ENCODE measurements at regions not wholly inside any gene's neighbourhood (a gene's known extent, or its start where the extent isn't known, plus 50 kb on each side); places are given as distances from the start of the nearest gene placed in this dataset.
A peak's percentile ranks its signal among the peaks of the same experiment; 100 is the strongest.

DNA sequence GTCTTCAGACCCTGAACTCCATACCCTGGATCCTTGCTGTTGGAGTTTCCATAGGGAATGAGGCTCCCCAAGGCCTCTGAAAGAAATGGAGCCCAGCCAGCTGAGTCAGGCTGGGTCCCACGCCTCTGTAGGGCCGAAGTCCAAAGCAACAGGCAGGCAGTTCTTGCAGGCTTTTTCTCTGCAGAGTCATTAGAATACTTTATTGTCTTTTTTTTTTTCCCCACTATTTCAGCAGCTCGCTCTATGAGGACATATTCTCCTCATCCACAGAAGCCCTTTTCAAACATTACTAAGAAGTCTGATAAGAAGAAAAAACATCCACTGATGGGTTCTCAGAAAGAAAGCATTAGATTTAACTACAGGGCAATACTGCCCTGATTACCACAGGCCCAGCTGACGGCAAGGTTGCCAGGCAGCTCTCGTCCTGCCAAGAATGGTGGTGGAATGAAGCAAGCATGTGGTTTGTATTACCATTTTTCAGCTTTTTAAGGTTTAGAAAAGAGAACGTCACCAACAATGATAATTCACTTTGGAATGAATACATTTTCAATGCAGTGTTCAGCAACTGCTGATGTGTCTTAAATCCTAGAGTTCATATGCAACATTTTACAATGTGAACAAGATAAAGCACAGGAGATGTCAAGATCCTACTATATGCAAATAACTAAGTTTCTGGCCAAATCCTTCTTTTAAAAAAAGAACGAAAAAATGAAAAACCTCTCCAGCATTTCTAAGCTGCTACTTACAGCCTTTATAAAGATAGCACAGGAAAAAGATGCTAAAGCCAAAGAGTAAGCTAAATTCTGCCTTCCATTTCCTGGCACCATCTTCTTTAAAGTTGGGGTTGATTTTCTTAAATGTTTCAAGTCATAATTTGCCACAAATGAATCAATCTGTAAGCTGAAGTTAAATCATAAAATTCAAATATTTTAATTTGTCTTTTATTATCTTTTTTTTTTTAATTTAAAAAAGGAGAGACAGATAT is 223.6 kb upstream of the CITED2 start:
- H3K27me3 ChIP-seq (ENCODE audit: insufficient read depth, low read depth) = no peaks in the 10 kb centered on the region
- H3K4me2 ChIP-seq = no peak overlapping the region
- no peaks in the 10 kb centered on the region for H3K79me2 ChIP-seq (ENCODE audit: low read depth)
- H4K20me1 ChIP-seq (ENCODE audit: insufficient read depth) = no peaks in the 10 kb centered on the region
- no peak overlapping the region for H3K27ac ChIP-seq
- no peak for TF ChIP-seq EZH2 (IDR thresholded peaks at IDR 0.05; ENCODE audit: low read depth)
- TF ChIP-seq, protein P1, sequence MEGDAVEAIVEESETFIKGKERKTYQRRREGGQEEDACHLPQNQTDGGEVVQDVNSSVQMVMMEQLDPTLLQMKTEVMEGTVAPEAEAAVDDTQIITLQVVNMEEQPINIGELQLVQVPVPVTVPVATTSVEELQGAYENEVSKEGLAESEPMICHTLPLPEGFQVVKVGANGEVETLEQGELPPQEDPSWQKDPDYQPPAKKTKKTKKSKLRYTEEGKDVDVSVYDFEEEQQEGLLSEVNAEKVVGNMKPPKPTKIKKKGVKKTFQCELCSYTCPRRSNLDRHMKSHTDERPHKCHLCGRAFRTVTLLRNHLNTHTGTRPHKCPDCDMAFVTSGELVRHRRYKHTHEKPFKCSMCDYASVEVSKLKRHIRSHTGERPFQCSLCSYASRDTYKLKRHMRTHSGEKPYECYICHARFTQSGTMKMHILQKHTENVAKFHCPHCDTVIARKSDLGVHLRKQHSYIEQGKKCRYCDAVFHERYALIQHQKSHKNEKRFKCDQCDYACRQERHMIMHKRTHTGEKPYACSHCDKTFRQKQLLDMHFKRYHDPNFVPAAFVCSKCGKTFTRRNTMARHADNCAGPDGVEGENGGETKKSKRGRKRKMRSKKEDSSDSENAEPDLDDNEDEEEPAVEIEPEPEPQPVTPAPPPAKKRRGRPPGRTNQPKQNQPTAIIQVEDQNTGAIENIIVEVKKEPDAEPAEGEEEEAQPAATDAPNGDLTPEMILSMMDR (conservative IDR thresholded peaks at IDR 0.05) = no peak
- CTCF ChIA-PET = no interaction called here
- H3K9me2 ChIP-seq (ENCODE audit: insufficient read depth) = no peaks in the 10 kb centered on the region
- H3K36me3 ChIP-seq (ENCODE audit: low read depth) = no peaks in the 10 kb centered on the region
- no peak overlapping the region for H3K4me3 ChIP-seq
- no peaks in the 10 kb centered on the region for H3K9me3 ChIP-seq (ENCODE audit: insufficient read depth, low read depth)
- DNase-seq = peak in 1 of 2 experiments; percentile 15
- intact Hi-C loops (cut with micrococcal nuclease; ENCODE audit: unreplicated experiment) = no loop called here
- no peaks in the 10 kb centered on the region for H3F3A ChIP-seq (ENCODE audit: insufficient read depth, low read depth)
- H3K4me1 ChIP-seq (replicated peaks; ENCODE audit: insufficient read depth) = no peaks in the 10 kb centered on the region
- BruUV-seq (replicated peaks) = no TSS peak
- POLR2A ChIA-PET (ENCODE audit: unreplicated experiment) = no interaction called here
- H2AFZ ChIP-seq = no peak overlapping the region

DNA sequence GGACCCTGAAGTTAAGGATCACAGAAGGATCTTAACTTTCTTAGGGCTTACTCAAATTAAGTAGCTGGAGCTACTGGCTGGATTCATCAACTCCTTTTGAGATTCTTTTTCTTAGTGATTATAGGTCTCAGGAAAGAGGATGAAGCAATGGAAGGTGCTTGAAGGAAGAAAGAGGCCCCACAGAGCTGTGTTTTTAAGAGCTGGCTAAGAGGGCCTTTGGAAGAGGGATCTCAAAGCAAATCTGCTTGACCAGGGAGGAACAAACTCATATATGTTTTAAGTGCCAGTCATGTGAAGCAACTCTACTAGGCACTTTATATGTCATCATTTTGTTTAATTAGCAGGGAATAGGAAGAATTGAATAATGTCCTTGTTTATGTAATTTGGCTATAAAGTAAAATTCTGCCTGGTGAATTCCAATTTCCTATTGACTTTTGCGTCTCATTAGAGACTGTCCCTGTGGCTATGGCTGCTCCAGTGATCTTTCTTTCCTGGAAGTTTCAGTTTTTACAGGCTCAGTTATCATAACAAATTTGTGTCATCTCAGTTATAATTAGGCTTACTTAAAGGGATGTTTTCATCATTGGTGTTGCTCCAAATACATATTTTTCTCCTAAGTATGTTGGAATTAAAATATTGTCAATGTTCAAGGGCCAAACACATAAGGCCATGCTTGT is 222.8 kb upstream of the CITED2 start:
- H3K4me2 ChIP-seq = no peak overlapping the region
- DNase-seq = no peak
- H3K4me3 ChIP-seq = no peak overlapping the region
- H3K27ac ChIP-seq = no peak overlapping the region
- no peak overlapping the region for H2AFZ ChIP-seq
- no peaks in the 10 kb centered on the region for H3K4me1 ChIP-seq (replicated peaks; ENCODE audit: insufficient read depth)
- H3K36me3 ChIP-seq (ENCODE audit: low read depth) = no peaks in the 10 kb centered on the region
- no peaks in the 10 kb centered on the region for H3K27me3 ChIP-seq (ENCODE audit: insufficient read depth, low read depth)
- CTCF ChIA-PET = no interaction called here
- TF ChIP-seq EZH2 (IDR thresholded peaks at IDR 0.05; ENCODE audit: low read depth) = no peak
- TF ChIP-seq, protein P1 (conservative IDR thresholded peaks at IDR 0.05) = no peak
- H3K9me3 ChIP-seq (ENCODE audit: insufficient read depth, low read depth) = no peaks in the 10 kb centered on the region
- POLR2A ChIA-PET (ENCODE audit: unreplicated experiment) = interaction anchor here (0.5 kb wide), 1 partner anchor 455 kb away, joined by 4 read pairs; no protein-coding TSS in a partner anchor
- intact Hi-C loops (cut with micrococcal nuclease; ENCODE audit: unreplicated experiment) = no loop called here
- H4K20me1 ChIP-seq (ENCODE audit: insufficient read depth) = no peaks in the 10 kb centered on the region
- H3K79me2 ChIP-seq (ENCODE audit: low read depth) = no peaks in the 10 kb centered on the region
- no peaks in the 10 kb centered on the region for H3K9me2 ChIP-seq (ENCODE audit: insufficient read depth)
- no peaks in the 10 kb centered on the region for H3F3A ChIP-seq (ENCODE audit: insufficient read depth, low read depth)
- no TSS peak for BruUV-seq (replicated peaks)

DNA sequence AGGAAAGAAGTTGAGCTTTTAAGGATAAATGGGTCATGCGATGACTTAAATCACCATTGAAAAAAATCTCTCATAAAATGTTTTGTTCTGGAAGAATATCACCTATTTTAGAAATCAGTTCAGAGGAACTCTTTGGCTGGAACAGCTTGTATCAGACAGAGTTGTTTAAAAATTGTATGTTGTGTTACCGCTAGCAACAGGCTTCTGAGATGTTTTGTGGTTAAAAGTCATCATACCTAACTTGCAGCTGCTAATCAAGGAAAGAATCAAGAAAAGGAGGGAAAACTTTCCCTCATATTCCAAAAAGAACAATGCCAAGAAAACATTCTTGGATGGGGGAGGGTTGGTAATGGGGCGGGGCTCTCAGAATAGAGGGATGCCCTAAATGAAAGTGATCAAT is 220.7 kb upstream of the CITED2 start:
- intact Hi-C loops (cut with micrococcal nuclease; ENCODE audit: unreplicated experiment) = no loop called here
- Histone ChIP-seq H2AFZ (no peak overlapping the region), H3K9me2 (ENCODE audit: insufficient read depth) (no peaks in the 10 kb centered on the region), H3F3A (ENCODE audit: insufficient read depth, low read depth) (no peaks in the 10 kb centered on the region), H3K4me3 (no peak overlapping the region), H3K36me3 (ENCODE audit: low read depth) (no peaks in the 10 kb centered on the region), H3K4me2 (no peak overlapping the region), H4K20me1 (ENCODE audit: insufficient read depth) (no peaks in the 10 kb centered on the region), H3K9me3 (ENCODE audit: insufficient read depth, low read depth) (no peaks in the 10 kb centered on the region), H3K79me2 (ENCODE audit: low read depth) (no peaks in the 10 kb centered on the region), H3K4me1 (replicated peaks; ENCODE audit: insufficient read depth) (peaks cover 7% of the 10 kb centered on the region; the same call in 1 of the 2 replicates), H3K27me3 (ENCODE audit: insufficient read depth, low read depth) (no peaks in the 10 kb centered on the region), H3K27ac (no peak overlapping the region)
- POLR2A ChIA-PET (ENCODE audit: unreplicated experiment) = no interaction called here
- no TSS peak for BruUV-seq (replicated peaks)
- TF ChIP-seq, protein P1 (conservative IDR thresholded peaks at IDR 0.05) = no peak
- TF ChIP-seq EZH2 (IDR thresholded peaks at IDR 0.05; ENCODE audit: low read depth) = no peak
- CTCF ChIA-PET = interaction anchor here (0.6 kb wide), 1 partner anchor 220 kb away, joined by 5 read pairs; no protein-coding TSS in a partner anchor
- DNase-seq = peak in 1 of 2 experiments; percentile 55

All from PC-9 (cell line).